SK-N-MC (cell line): ENCODE measurements at regions not wholly inside any gene's neighbourhood (a gene's known extent, or its start where the extent isn't known, plus 50 kb on each side); places are given as distances from the start of the nearest gene placed in this dataset.

Experiments
- EZH2 ChIP-seq: fragments of 200-600 bp; sonication (generic); IDR thresholded peaks from one replicate; pipeline ENCODE4 v1.6.1; 2017; ENCODE audit warnings: antibody characterized with exemption
- FOXP2 ChIP-seq: optimal IDR thresholded peaks from 2 replicates; pipeline ENCODE3; 2011; ENCODE audit warnings: mild to moderate bottlenecking, moderate library complexity; ENCODE audit not compliant: insufficient read depth; ENCODE audit errors: extremely low read length, control extremely low read depth
- POLR2AphosphoS5 ChIP-seq: IDR thresholded peaks from 2 replicates; pipeline ENCODE4 v1.6.1; 2012; ENCODE audit warnings: mild to moderate bottlenecking, low read depth, low read length, borderline replicate concordance

- no peak for TF ChIP-seq POLR2AphosphoS5
- TF ChIP-seq EZH2: no peak
- TF ChIP-seq FOXP2: no peak
Observed at GRCh38 chr3:152930516-152930915, 95.6 kb downstream of the P2RY1 start.
